GM21528 (cell line): ENCODE measurements at regions not wholly inside any gene's neighbourhood (a gene's known extent, or its start where the extent isn't known, plus 50 kb on each side); places are given as distances from the start of the nearest gene placed in this dataset.

Experiments used
- ATAC-seq: cut with Tn5 transposase; IDR thresholded peaks from one replicate; pipeline ENCODE4 v1.9.1; 2021; ENCODE audit warnings: mild to moderate bottlenecking, moderate library complexity; ENCODE audit not compliant: unreplicated experiment, low FRiP score

GRCh38 chr13:80577285-80577684, 236.4 kb upstream of the SPRY2 start:
- ATAC-seq = no peak

DNA sequence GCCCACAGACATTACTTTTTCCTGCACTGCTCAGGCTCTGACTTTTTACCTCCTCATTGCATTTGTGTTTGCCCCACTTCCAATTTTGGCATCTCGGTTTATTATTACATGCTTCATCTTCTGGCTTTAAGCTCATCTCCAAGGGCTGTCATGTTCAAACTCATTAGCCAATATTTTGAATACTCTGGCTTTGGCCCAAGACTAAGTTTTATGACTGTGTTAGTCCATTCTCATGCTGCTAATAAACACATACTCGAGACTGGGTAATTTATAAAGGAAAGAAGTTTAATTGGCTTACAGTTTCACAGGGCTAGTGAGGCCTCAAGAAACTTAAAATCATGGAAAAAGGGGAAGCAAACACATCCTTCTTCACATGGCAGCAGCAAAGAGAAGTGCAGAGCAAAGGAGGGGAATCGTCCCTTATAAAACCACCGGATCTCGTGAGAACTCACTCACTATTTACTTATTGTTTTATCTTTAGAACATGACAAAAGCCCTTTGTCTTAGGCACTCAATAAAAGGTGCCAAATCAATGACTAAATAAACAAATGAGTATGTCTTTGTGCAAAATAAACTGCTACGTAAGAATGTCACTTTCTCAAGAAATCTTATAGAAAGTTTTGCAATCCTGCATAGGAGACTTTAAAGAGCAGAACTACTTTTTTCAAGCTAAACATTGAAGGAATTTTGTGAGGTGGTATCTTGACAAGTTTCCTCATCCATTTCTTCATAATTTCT, 233.4 kb upstream of the SPRY2 start:
- no peak for ATAC-seq

DNA sequence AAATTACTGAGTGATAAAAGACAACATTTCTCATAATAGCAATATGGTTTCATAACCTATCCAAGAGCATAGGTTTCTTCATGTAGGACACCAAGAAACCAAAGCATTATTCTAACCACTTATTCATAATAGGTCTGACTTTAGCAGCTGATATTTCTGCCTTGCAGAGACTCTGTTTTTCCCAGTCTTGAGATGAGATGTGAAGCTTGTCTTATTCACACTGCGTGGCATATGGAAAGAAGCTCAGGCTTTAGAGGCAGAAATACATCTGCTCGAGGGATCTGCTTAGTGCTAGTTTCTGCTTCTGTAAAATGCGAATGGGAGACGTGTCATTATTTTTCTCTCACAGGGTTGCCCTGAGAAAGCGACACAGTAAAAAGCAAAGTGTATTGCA, 232.0 kb upstream of the SPRY2 start:
- no peak for ATAC-seq

DNA sequence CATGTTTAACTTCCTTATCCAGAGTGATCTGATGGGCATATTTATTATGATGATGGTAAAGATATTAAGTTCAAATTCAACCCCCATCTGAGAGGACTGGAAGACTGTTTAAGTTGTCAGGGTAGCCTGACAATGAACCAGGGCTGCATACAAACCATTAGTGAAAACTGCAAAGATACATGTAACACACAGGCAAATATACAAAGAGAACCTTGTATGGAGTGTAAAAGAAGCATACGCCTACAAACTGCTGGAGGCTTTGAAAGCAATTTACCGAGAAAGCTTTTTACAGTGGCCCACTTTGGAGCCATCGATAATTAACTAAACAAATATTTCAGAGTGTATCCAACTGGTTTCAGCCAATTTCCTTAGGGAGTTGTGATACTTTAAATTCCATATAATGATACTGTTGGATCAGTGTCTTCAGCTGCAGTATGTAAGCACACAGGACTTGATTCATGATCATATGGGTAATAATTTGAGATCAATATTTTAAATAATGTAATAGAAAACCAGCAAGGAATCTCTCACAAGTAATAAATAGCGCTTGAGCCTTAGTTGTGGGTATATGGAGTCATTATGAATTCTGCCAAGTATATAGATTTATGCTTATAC, 231.5 kb upstream of the SPRY2 start:
- ATAC-seq = no peak

GRCh38 chr13:80571346-80572307, 230.7 kb upstream of the SPRY2 start:
- no peak for ATAC-seq

DNA sequence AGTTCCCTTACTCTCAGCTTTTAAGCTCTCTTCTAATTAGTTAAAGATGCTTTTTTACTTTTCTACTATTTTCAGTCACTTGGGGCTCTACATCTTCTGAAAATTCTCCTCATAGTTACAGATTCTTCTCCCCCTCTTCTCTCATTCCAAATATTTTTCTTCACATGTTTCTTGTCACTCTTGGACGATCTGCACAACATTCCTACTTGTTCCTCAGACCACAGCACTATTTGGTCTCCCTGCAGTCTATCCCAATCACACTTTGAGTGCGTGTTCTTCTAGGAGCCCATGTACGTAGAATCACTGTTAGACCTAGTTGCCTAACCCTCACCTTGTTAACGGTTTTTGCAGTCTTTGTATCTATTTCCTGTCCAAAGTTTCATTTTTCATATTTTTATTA, 222.5 kb upstream of the SPRY2 start:
- ATAC-seq = no peak

DNA sequence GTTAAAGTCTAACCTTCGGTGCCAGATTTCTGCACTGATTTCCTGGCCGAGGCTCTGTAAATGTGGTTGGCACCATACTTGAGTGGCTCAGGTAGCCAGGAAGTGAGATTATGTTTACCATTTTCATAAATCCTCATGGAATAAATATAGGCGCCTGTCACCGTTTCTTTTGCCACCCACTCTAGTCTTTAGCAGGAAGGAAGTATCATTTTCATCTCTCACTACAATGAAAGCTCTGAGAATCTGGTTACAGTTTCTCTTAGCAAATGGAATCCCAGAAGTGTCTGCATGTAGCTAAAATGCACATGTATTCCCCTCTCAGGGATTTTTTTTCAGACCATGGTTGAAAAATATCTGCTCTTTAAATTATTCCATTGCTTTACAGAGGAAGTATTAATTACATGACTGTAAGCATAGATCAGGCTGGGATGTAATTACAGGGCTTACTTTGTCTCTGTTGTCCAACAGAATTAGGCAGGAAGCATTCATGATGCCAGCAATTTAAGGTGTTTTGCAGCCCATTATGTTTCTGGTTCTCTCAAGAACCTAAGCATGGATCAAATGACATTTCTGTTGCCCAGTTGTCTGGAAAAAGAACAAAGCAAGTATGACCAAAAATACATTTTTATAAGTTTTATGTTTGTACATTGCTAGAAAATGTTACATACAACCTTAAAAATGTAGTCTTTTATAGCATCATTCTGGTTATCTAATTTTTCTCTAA, 221.7 kb upstream of the SPRY2 start:
- ATAC-seq = no peak

- no peak for ATAC-seq
Measured at GRCh38 chr13:80560609-80561008, 219.7 kb upstream of the SPRY2 start.

DNA sequence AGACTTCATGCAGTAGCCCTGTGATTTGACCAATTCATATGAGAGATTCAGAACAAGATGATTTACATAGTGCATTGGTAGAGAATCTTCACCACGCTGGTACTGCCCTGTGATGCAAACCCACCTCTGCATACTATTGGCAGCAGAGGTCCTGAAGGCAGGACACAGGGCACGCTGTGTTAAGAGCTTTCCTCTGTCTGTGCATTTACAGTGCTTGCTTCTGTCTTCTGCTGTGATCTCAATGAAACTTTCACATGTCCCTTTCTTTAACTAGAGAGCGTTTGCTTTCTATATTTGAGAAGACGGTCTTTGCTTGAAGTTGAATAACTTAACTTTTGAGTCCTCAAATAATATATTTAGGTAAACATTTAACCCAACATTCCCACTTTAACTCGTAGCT, 219.0 kb upstream of the SPRY2 start:
- no peak for ATAC-seq

- no peak for ATAC-seq
Measured at GRCh38 chr13:80558074-80558473, 217.1 kb upstream of the SPRY2 start.

DNA sequence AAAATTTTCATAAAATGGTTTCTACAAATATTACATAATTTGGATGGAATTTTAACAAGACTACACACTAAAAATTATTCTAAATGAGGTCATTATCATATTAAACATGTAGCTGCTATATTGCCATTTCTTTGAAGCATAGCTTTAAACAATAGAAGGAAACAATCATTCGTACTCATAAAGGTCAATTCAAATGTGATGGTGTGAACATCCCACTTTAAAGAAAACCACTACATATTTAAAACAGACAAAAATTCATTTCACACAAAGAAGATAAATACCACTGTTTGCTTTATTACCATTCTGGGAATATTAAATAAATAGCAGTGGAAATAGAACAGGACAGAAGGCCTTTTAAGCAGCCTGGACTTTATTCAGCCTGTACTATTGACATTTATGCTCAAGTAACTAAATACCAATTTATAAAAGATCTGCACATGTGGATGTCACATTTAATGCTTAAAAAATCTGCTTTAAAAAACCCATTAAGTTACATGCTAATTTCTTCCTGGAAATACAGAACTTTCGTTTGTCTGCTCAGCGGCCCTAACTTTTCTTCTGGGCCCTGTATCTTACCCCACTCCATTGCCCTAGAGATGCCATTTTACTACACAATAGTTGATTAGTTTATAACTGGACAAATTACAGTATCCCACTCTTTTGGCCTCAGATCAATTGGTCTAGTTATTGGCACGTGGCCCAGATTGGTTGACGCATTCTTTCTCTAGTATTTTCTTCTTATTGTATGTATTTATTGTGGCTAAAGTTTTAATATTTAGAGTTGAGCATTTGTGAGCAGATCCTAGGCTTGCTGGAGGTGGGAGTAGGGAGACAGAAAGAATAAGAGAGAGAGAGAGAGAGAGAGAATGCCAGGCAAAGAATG, 215.1 kb upstream of the SPRY2 start:
- ATAC-seq = no peak

- no peak for ATAC-seq
Measured at GRCh38 chr13:80552851-80553440, 212.0 kb upstream of the SPRY2 start.

GRCh38 chr13:80551650-80552497, 210.9 kb upstream of the SPRY2 start:
- no peak for ATAC-seq

- no peak for ATAC-seq
Measured at GRCh38 chr13:80550971-80551441, 210.1 kb upstream of the SPRY2 start.

DNA sequence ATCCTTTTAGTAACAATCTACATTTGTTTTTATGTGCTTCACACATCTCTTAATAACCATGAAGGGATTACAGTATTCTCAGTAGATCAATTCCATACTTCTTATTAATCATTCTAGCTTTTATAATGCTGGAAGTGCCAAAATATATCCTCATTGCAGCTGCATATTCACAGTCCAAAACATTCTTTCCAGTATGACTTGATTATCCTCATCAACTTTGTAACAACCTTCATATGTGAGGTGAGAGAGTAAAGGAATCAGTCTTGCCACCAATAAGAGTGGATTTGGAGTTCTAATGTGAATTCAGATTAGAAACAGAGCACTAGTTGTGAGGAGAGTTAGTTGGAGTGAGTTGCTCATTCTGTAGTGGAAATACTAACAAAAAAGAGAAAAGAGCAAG, 208.0 kb upstream of the SPRY2 start:
- ATAC-seq = no peak

GRCh38 chr13:80547885-80548825, 207.2 kb upstream of the SPRY2 start:
- no peak for ATAC-seq

DNA sequence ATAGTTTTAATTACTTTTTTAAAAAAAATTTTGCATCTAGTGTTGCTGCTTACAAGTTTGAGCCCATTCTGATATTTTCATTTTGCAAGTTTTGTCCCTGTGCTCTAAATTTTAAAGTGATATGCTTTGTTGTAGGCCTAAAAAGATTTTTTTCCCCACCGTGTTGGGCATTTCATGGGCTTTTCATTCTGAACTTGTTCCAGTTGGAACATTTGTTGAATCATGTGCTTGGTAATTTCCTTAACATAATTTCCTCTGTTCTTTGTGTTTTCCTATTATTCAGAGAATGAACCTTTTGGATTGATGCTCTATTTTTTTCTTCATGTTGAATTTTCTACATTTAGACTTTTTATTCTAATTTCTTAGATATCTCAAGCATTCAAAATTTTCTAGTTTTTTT, 206.4 kb upstream of the SPRY2 start:
- ATAC-seq = no peak
